Brain microvascular endothelial cell (primary cell): ENCODE measurements at regions not wholly inside any gene's neighbourhood (a gene's known extent, or its start where the extent isn't known, plus 50 kb on each side); places are given as distances from the start of the nearest gene placed in this dataset.

ENCODE experiments used
- DNase-seq: peaks from one replicate; pipeline ENCODE4 v3.0.0-alpha.2; 2020
- H3K27ac ChIP-seq: fragments of 250-450 bp; sonication (Bioruptor Pico); 2 replicates; pipeline ENCODE4 v1.5.1; 2020; ENCODE audit warnings: mild to moderate bottlenecking, moderate library complexity
- H3K27me3 ChIP-seq: fragments of 250-450 bp; sonication (Bioruptor Pico); replicated peaks from 2 replicates; pipeline ENCODE4 v1.5.1; 2020; ENCODE audit warnings: mild to moderate bottlenecking
- H3K36me3 ChIP-seq: fragments of 250-450 bp; sonication (Bioruptor Pico); replicated peaks from 2 replicates; pipeline ENCODE4 v1.5.1; 2020; ENCODE audit warnings: mild to moderate bottlenecking
- H3K4me3 ChIP-seq: 2 replicates; pipeline ENCODE4 v1.5.1; 2011; ENCODE audit warnings: low read depth, mild to moderate bottlenecking, control low read depth, low read length, moderate library complexity
- in situ Hi-C: cut with HindIII; loops from 2 replicates; pipeline ENCODE4 v1.10.0; 2017; ENCODE audit warnings: low sequenced_read_pairs, low pct_ligation_motif_present
- TF ChIP-seq, protein P1 (sequence below): IDR thresholded peaks from 2 replicates; pipeline ENCODE4 v1.5.1; 2011; ENCODE audit warnings: low read depth, mild to moderate bottlenecking, moderate library complexity, low read length, control low read depth, inconsistent platforms; ENCODE audit errors: missing control alignments

DNA sequence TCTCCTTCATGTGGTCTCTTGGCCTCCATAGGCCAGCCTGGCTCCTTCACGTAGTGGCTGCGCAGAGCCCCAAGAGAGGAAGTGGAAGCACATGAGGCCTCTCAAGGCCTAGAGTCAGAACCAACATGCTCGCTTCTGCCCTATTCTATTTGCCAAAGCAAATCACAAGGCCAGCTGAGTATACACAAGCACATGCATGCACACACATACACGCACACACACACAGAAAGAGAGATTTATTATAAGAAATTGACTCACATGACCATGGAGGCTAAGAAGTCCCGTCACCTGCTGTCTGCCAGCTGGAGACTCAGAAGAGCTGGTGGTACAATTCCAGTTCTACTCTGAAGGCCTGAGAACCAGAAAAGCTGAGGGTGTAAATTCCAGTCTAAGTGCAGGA is 64.3 kb upstream of the NRP1 start:
- Histone ChIP-seq H3K27me3 (no peaks in the 10 kb centered on the region), H3K4me3 (no peak overlapping the region), H3K27ac (no peak overlapping the region), H3K36me3 (no peaks in the 10 kb centered on the region)
- in situ Hi-C loops: no loop called here
- TF ChIP-seq, protein P1, sequence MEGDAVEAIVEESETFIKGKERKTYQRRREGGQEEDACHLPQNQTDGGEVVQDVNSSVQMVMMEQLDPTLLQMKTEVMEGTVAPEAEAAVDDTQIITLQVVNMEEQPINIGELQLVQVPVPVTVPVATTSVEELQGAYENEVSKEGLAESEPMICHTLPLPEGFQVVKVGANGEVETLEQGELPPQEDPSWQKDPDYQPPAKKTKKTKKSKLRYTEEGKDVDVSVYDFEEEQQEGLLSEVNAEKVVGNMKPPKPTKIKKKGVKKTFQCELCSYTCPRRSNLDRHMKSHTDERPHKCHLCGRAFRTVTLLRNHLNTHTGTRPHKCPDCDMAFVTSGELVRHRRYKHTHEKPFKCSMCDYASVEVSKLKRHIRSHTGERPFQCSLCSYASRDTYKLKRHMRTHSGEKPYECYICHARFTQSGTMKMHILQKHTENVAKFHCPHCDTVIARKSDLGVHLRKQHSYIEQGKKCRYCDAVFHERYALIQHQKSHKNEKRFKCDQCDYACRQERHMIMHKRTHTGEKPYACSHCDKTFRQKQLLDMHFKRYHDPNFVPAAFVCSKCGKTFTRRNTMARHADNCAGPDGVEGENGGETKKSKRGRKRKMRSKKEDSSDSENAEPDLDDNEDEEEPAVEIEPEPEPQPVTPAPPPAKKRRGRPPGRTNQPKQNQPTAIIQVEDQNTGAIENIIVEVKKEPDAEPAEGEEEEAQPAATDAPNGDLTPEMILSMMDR: no peak
- DNase-seq: no peak

DNA sequence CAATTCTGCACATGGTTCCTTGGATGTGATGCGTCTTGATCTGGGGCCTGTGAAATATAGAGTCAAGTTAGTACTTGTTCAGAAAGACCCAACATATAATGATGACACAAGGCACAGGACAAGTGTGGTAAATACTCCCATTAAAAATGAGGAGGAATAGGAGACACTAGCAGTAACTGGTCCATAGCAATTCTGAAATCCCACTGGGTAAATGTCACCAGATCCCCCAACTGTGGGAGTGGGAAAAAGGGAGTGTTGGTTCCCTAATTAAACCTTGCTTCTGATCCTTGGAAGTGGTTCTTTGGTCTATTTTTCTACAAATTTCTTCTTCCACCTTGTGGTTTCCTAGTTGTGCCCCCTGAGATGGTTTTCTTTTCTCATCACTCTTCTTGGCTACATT is 62.5 kb upstream of the NRP1 start:
- TF ChIP-seq, protein P1: no peak
- Histone ChIP-seq H3K4me3 (no peak overlapping the region), H3K36me3 (no peaks in the 10 kb centered on the region), H3K27me3 (no peaks in the 10 kb centered on the region), H3K27ac (no peak overlapping the region)
- no peak for DNase-seq
- in situ Hi-C loops: no loop called here

DNA sequence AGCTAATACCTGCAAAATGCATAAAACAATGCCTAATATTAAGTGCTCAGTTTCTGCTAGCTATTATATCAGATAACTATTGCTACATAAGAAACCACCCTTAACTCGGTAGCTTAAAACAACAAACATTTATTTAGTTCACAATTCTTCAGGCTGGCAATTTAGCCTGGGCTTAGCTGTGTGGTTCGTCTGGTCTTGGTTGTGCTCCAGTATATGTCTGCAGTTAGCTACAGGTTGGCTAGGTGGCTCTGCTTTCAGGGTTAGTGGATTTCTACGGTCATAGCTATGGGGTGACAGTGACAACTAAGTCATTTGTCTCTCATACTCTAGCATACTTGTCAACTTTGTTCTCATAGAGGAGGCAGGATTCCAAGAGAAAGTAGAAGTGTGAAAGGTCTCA is 61.8 kb upstream of the NRP1 start:
- Histone ChIP-seq H3K4me3 (no peak overlapping the region), H3K36me3 (no peaks in the 10 kb centered on the region), H3K27me3 (no peaks in the 10 kb centered on the region), H3K27ac (no peak overlapping the region)
- no peak for DNase-seq
- in situ Hi-C loops: no loop called here
- TF ChIP-seq, protein P1: no peak

DNA sequence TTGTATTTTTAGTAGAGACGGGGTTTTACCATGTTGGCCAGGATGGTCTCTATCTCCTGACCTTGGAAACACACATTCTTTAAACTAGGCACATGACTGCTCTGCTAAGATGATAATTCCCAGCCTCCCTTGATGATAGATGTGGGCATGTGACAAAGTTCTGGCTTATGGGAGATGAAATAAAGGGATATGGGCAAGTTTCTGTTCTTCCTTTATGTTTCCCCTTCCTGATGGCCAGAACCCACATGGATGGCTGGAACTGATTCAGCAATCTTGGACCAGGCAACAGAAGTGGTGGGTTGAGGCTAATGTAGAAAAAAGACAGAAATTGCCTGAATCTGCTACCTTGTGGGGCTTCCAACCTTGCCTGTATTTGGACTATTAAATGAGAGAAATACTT is 60.7 kb upstream of the NRP1 start:
- in situ Hi-C loops: no loop called here

GRCh38 chr10:33392706-33393105 is 58.2 kb upstream of the NRP1 start:
- no peak for DNase-seq
- H3K4me3 ChIP-seq: no peak overlapping the region
- no peak overlapping the region for H3K27ac ChIP-seq
- H3K36me3 ChIP-seq: no peaks in the 10 kb centered on the region
- TF ChIP-seq, protein P1: no peak
- in situ Hi-C loops: no loop called here
- no peaks in the 10 kb centered on the region for H3K27me3 ChIP-seq

More for the DNA sequence above, 60.7 kb upstream of the NRP1 start:
- Histone ChIP-seq H3K4me3 (no peak overlapping the region), H3K36me3 (no peaks in the 10 kb centered on the region), H3K27ac (no peak overlapping the region), H3K27me3 (no peaks in the 10 kb centered on the region)
- TF ChIP-seq, protein P1: no peak
- no peak for DNase-seq

DNA sequence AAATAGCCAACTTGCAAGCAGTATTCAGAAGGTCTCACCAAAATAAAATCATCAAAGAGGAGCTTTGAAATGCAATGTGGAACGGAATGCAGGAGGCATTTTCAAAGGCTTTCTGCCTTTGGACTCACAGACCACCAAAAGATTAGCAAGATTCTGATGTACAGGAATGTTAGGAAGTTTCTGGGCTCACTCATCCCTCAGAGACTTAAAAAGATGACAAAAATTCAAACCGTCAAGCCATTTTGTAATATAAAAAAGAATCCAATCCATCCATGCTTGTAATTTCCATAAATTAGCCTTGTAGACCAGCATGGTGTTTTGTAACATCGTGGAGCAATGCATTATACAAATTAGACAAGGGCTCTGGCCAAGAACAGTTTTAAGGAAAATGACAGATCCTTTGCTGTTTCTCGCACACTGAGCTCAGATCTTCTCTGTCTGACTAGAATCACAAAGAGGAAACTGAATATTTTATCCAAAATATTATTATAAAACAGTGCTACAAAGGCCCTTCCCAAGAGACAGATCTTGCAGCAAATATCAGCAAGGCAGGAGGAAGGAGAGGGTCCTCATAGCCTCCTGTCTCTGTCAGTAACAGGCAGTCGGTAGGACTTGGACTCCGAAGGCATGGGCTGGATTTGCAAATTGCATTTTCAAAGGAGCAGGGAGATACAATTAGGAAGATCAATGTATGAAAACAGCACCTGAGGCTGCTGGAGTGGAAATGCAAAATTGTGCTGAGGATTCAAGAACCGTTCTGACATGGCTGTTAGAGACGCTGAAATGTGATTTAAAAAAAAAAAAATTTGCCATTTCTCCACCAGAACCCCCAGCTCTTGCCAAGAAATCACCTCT is 57.4 kb upstream of the NRP1 start:
- TF ChIP-seq, protein P1: no peak
- no peaks in the 10 kb centered on the region for H3K36me3 ChIP-seq
- no peak overlapping the region for H3K27ac ChIP-seq
- H3K27me3 ChIP-seq: no peaks in the 10 kb centered on the region
- in situ Hi-C loops: no loop called here
- H3K4me3 ChIP-seq: no peak overlapping the region
- DNase-seq: no peak
